ENCODE measurements at regions not wholly inside any gene's neighbourhood (a gene's known extent, or its start where the extent isn't known, plus 50 kb on each side); places are given as distances from the start of the nearest gene placed in this dataset.

GRCh38 chr12:111038941-111039340 lies 118.6 kb upstream of the MYL2 start:
- no peak for DNase-seq (ENCODE audit: extremely low read depth in 1 of 11, low read depth in 9 of 11, low spot score in 4 of 11)

GRCh38 chr12:111038077-111038476 lies 117.7 kb upstream of the MYL2 start:
- no peak for DNase-seq (ENCODE audit: extremely low read depth in 1 of 11, low read depth in 9 of 11, low spot score in 4 of 11)

- DNase-seq (ENCODE audit: extremely low read depth in 1 of 11, low read depth in 9 of 11, low spot score in 4 of 11), result no peak
Measured at GRCh38 chr12:111037047-111037446, 116.7 kb upstream of the MYL2 start.

GRCh38 chr12:111035578-111036301 lies 115.4 kb upstream of the MYL2 start:
- DNase-seq (ENCODE audit: extremely low read depth in 1 of 11, low read depth in 9 of 11, low spot score in 4 of 11), result peak in 4 of 11 donors; percentile 16 to 38 (median 24)

- peak in 4 of 11 donors; percentile 22 to 35 (median 27) for DNase-seq (ENCODE audit: extremely low read depth in 1 of 11, low read depth in 9 of 11, low spot score in 4 of 11)
Measured at GRCh38 chr12:111034886-111035577, 114.7 kb upstream of the MYL2 start.

DNA sequence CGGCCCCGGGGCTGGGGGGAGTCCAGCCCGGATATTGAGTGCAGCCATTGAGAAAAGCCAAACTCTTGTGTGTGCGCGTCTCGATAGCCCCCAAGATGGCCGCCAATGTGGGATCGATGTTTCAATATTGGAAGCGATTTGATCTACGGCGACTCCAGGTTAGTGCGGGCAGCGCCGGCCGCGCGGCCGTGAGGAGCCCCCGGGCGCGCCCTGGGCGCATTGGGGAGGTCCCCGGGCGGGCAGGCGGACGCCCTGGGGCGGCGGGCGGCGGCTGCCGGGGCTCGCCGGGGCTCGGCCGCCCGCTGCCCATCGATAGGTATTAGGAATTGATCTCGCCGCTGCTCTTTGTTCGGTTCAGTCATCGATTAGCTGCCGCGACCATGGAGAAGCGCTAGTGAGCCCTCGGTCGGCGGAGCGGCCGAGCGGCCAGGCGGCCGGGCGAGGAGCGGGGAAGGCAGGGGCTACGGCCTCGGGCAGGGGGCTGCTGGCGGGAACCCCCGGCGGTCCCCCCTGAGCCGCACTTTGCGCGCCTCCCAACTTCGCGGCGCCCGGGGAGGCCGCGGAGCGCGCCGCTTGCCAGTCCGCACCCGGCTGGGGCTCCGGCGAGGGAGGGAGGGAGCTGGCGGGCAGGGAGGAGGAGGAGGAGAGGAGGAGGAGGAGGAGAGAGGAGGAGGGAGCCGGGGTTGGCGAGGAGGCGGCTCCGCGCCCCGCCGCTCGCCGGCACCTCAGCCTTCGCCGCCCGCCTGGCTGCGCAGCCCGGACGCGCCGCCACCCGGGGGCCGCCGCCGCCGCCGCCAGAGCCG lies 113.9 kb upstream of the MYL2 start, which contains the start of gene CUX2:
TSS of gene CUX2 (plus strand) at position 83 of the 803 bp plus-strand sequence.
- DNase-seq (ENCODE audit: extremely low read depth in 1 of 11, low read depth in 9 of 11, low spot score in 4 of 11), result peak in 4 of 11 donors; percentile 20 to 32 (median 30)

- peak in 4 of 11 donors; percentile 12 to 31 (median 24) for DNase-seq (ENCODE audit: extremely low read depth in 1 of 11, low read depth in 9 of 11, low spot score in 4 of 11)
Measured at GRCh38 chr12:111033281-111034082, 113.1 kb upstream of the MYL2 start.

DNA sequence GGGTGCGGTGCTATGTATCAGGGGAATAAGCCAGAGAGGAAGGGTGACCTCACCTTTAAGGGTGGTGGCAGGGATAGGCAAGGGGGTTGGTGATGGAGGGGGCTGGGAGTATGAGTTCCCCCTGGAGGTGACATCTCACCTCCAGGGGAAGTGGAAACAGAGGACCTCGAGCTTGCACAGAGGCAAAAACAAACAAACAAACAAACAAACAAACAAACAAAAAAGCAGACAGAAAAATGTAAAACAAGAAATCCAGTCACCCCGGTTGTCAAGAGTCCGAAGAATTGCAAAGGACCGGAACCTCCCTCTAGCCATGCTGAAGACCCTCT lies 112.2 kb upstream of the MYL2 start:
- no peak for DNase-seq (ENCODE audit: extremely low read depth in 1 of 11, low read depth in 9 of 11, low spot score in 4 of 11)

- no peak for DNase-seq (ENCODE audit: extremely low read depth in 1 of 11, low read depth in 9 of 11, low spot score in 4 of 11)
Measured at GRCh38 chr12:111031916-111032590, 111.7 kb upstream of the MYL2 start.

- DNase-seq (ENCODE audit: extremely low read depth in 1 of 11, low read depth in 9 of 11, low spot score in 4 of 11), result no peak
Measured at GRCh38 chr12:111030800-111031199, 110.4 kb upstream of the MYL2 start.

GRCh38 chr12:111029732-111030131 lies 109.4 kb upstream of the MYL2 start:
- DNase-seq (ENCODE audit: extremely low read depth in 1 of 11, low read depth in 9 of 11, low spot score in 4 of 11), result no peak

DNA sequence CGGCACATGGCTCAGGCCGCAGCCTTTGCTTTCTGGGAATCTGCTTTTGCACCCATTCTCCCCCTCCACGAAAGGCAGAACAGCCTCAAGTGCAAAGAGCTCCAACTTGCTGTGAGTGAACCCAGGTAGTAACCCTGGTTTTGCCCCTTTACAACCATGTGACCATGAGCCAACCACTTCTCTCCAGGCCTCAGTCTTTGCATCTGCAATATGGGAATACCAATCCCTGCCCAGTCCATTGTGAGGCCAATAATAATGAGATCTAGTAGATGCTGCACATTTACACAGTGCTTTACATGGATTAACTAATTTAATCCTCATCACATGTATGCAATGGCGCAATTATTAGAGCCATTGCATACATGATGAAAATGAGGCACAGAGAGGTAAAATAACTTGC lies 108.9 kb upstream of the MYL2 start:
- DNase-seq (ENCODE audit: extremely low read depth in 1 of 11, low read depth in 9 of 11, low spot score in 4 of 11), result no peak

- no peak for DNase-seq (ENCODE audit: extremely low read depth in 1 of 11, low read depth in 9 of 11, low spot score in 4 of 11)
Measured at GRCh38 chr12:111028830-111029229, 108.5 kb upstream of the MYL2 start.

GRCh38 chr12:111027431-111027830 lies 107.1 kb upstream of the MYL2 start:
- DNase-seq (ENCODE audit: extremely low read depth in 1 of 11, low read depth in 9 of 11, low spot score in 4 of 11), result no peak

- DNase-seq (ENCODE audit: extremely low read depth in 1 of 11, low read depth in 9 of 11, low spot score in 4 of 11), result no peak
Measured at GRCh38 chr12:111025792-111026430, 105.5 kb upstream of the MYL2 start.

- no peak for DNase-seq (ENCODE audit: extremely low read depth in 1 of 11, low read depth in 9 of 11, low spot score in 4 of 11)
Measured at GRCh38 chr12:111025301-111025700, 104.9 kb upstream of the MYL2 start.

DNA sequence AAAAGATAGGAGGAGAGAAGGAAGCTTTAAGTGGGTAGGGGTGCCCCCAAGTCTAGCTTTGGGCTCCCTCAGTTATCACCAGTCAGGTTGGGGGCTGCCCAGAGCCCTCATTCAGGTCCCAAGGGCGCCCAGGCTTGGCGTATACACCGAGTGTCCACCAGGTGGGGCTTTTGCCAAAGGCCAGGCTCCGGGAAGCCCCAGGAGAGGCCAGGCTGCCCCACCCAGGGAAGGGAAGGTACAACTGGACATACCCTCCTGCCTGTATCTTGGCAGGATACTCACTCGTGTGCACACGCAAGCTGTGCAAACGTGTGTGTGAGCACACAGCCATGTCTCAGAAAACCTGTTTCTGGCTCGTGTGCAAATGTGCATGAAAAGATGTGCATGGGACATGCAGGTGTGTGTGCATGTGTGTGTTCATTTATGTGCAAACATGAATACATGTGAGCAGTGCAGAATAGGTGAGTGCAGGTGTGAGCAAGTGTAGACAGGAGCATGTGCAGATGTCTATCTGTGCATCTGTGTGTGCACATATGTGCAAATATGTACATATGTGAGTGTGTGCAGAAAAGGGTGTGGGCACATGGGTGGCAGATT lies 103.9 kb upstream of the MYL2 start:
- peak in 4 of 11 donors; percentile 18 to 39 (median 24) for DNase-seq (ENCODE audit: extremely low read depth in 1 of 11, low read depth in 9 of 11, low spot score in 4 of 11)

- DNase-seq (ENCODE audit: extremely low read depth in 1 of 11, low read depth in 9 of 11, low spot score in 4 of 11), result no peak
Measured at GRCh38 chr12:111022386-111022785, 102.0 kb upstream of the MYL2 start.
